ENCODE measurements at regions not wholly inside any gene's neighbourhood (a gene's known extent, or its start where the extent isn't known, plus 50 kb on each side); places are given as distances from the start of the nearest gene placed in this dataset.
"Not testable (repeated sequence)": the region's sequence is repeated elsewhere in the genome, so short reads cannot be mapped to it uniquely, and the experiment has no call there.

DNA sequence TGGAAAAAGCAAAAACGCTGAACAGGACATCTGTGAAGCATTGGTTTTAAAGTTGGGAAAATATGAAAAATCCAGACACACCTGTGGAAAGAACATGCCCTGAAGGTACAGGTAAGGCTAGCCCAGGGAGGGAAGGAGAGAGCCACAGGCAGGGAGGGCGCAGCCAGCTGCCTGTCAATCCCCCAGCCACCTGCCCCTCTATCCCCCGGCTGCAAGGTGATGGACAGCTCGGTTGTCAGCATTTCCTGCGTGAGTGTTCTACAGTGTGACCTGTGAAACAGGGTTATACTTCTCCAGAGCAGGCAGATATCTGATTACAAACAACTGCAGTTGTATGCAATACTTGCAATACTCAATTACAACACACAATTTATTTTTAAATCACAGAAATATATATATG, 358.1 kb downstream of the SMOC2 start:
- no peak for DNase-seq

DNA sequence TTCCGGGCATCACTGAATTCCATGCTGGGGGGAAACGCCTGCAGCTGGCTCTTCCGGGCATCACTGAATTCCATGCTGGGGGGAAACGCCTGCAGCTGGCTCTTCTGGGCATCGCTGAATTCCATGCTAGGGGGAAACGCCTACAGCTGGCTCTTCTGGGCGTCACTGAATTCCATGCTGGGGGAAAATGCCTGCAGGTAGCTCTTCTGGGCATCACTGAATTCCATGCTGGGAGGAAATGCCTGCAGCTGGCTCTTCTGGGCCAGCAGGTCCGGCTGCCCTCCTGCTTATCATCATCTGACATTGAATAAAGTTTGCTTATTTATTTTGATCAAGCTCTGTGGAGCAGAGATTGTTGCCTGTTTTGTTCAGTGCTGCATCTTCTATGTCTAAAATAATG, 355.1 kb downstream of the SMOC2 start:
- no peak for DNase-seq

- DNase-seq: not testable (repeated sequence)
Measured at GRCh38 chr6:168795611-168796010, 354.6 kb downstream of the SMOC2 start.

GRCh38 chr6:168794491-168794890, 353.5 kb downstream of the SMOC2 start:
- no peak for DNase-seq

- DNase-seq: no peak
Measured at GRCh38 chr6:168793649-168794048, 352.7 kb downstream of the SMOC2 start.

DNA sequence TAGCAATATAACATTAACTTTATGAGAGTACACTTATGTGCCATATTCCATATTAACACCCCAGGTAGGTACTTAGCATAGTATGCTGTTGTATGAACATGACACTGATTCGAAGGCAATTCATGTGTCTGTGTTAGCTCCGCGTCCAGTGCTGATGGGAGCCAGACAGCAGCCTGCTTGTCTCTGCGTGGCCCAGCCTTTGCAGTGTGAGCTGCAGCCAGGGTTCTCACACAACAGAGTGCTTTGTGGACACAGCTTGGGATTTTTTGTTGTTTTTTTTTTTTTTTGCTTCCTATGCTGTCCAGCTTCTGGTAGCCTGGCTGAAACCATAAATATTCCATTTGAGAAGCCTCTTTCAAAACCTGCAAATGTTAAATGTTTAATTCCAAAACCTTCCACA, 350.9 kb downstream of the SMOC2 start:
- DNase-seq: no peak

- no peak for DNase-seq
Measured at GRCh38 chr6:168789699-168790098, 348.7 kb downstream of the SMOC2 start.

GRCh38 chr6:168785720-168786511, 344.9 kb downstream of the SMOC2 start:
- no peak for DNase-seq

DNA sequence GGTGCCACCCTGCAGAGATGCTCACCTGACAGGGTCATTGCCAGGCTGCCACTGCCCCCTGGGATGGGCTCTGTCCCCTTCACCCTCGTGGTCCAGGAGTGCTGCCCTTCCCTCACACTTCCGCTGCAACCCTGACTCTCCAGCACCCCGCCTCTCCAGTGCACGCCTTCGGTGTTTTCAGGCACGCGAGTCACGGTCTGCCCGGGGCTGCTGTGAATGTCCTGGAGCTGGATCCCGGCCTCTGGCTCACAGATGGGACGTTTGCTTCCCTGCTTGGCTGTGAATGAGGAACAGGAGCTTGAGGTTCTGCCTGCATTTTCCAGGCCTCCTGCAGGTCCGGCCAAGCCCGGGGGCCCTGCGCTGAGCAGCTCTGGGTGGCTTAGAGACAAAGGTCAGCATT, 343.4 kb downstream of the SMOC2 start:
- no peak for DNase-seq

DNA sequence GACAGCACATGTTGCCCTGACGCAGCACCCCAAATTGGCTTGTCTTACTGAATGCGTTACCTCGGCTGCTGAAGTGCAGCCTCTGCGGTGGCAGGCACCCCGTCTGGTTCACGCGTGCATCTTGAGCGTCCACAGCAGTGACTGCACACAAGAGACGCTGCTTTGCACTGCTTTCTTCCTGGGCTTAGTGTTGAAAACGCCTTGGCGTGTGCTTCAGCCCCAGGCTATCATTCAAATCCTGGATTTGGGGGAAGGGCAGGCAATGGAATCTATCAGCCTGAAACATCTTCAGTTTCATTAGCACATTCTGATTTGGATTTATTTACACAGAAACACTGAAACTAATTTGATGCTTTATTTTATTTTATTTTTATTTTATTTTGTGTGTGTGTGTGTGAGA, 342.7 kb downstream of the SMOC2 start:
- no peak for DNase-seq

- no peak for DNase-seq
Measured at GRCh38 chr6:168782187-168782751, 341.3 kb downstream of the SMOC2 start.

DNA sequence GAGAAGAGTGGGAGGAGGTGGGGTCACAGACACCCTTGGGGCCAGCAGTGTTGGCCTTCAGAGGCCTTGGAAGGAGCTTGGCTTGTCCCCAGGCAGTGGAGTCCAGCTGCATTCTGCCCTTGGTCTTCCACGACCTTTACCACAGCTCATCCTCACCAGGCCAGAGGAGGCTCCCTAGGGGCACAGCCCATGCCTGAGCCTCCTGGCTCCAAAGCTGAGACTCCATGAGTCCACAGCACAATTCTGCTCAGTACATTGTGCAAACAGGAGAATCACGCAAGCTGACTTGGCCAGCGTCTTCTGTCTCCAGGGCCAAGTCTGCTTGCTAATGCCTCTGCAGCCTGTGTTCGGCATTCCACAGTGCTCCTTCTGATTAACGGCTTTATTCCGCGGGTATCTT, 337.2 kb downstream of the SMOC2 start:
- DNase-seq: no peak

DNA sequence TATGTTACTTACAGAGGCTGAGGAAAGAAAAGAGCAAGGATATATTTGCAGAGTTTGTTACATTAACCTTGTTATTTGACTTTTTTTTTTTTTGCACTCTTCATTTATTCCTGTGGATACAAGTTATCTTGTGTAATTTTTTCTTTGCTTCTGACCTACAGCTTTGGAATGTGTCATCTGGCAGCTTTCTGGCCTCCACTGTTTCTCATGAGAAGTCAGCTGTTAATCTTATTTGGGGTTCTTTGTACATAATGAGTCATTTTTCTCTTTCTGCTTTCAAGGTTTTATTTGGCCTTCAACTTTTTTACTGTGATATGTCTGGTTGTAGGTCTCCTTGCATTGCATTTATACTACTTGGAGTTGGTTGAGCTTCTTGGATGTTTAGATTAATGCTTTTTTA, 333.4 kb downstream of the SMOC2 start:
- DNase-seq: no peak

DNA sequence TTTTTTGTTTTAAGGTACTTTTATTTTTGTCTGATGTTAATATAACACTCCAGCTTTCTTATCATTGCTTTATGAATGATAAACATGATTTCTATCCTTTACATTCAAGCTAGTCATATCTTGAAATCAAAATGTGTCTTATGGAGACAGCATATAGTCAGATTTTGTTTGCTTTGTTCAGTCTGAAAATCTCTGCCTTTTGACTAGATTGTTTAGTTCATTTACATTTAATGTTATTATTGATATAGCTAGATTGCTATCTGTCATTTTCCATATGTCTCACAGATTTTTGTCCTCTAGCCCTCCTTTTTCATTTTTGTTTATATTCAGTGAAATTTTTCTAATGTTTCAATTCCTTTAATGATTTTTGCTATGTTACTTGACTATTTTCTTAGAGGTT, 332.8 kb downstream of the SMOC2 start:
- DNase-seq: no peak

DNA sequence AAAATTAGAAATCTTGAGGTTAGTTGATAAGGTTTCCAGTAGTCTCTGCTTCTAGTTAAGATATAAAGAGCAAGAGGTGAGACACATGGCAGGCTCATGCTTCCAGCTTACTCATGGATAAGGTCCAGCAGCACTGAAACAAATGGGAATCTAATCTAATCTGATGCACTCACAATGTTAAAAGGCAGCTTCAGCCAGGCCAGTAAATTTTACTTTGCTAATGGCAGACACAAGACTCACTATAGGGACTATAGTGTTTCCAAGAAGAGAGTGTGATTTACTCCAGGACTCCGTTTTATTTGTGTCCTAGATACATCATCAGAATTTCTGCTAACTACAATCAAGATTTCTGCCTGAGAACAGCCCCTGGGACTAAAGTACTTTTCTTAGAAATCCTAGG, 324.8 kb downstream of the SMOC2 start:
- DNase-seq: no peak

DNA sequence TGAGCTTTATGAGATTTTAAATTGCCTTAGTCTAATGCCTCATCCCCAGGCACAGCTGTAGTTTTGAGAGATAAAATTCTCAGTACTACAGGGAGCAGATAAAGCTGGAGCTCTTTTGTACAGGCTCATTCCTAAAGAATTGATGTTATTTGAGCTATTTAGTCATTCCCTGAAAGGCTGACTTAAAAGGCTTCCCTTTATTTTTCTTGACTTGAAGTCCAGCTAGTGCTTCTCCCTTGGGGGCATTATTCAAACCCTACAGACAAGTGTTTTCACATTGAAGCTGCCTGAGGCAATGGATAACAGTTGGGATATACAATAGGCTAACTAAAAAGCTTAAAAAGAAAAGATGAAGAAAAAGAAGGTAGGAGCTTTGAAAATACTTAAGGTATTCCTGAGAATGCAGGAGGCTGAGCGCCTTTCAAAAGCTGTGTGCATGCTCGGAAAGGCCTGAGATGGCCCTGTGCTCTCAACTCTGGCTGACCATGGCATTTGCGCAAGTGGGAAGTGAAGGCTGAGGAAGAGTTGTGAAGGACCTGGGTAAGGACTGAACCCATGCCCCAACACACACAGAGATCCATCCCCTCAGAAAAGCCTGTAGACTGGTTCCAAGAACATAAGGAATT, 315.1 kb downstream of the SMOC2 start:
- DNase-seq: no peak

- no peak for DNase-seq
Measured at GRCh38 chr6:168746643-168747042, 305.7 kb downstream of the SMOC2 start.

DNA sequence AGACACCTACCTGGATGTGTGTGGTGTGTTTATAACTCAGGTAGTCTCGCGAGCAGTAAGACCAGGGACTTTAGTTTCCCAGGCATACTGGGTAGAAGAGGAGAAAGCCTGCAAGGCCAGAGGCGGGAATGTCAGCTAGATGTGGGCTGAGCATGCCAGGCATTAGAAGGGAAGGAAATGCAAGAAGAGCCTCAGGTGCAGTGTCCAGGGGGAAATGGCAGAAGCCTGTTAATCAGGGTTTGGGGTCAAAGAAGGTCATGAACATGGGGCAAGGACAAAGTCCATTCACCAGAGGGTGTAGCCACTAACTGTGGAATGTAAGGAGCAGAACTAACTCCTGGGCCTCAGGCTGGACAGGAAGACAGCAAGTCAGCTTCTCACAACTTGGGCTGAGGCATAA, 305.0 kb downstream of the SMOC2 start:
- DNase-seq: no peak

GRCh38 chr6:168744861-168745260, 303.9 kb downstream of the SMOC2 start:
- DNase-seq: no peak

GRCh38 chr6:168741942-168742782, 301.2 kb downstream of the SMOC2 start:
- DNase-seq: no peak

DNA sequence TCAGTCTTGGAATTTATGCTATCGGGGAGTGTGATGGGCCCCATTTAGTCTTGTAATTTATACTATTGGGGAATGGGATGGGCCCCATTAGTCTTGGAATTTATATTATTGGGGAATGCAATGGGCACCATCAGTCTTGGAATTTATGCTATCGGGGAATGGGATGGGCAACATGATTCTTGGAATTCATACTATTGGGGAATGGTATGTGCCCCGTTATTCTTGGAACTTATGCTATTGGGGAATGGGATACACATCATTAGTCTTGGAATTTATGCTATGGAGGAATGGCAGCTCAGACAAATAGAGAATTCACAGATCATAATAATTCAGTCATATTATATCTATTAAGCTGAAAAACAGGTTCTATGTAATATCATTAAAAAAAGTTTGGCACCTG, 300.3 kb downstream of the SMOC2 start:
- no peak for DNase-seq

DNA sequence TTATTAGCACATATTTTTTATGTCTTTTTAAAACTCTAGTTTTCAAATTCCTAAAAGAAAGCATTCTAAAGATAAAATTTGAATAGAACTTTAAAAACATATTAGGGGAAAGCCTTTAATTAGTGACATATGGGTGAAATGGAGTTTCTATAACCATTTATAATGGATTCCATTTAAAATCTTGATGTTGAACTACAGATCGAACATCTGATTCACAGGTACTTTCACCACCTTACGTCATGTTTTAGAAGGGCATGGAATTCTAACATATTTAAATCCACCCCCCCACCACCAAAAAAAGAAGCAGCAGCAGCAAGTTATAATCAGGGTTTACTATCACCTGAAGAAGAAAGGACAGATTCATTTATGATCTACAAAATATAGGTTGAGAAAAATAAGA, 298.4 kb downstream of the SMOC2 start:
- no peak for DNase-seq

- no peak for DNase-seq
Measured at GRCh38 chr6:168737481-168737880, 296.5 kb downstream of the SMOC2 start.

DNA sequence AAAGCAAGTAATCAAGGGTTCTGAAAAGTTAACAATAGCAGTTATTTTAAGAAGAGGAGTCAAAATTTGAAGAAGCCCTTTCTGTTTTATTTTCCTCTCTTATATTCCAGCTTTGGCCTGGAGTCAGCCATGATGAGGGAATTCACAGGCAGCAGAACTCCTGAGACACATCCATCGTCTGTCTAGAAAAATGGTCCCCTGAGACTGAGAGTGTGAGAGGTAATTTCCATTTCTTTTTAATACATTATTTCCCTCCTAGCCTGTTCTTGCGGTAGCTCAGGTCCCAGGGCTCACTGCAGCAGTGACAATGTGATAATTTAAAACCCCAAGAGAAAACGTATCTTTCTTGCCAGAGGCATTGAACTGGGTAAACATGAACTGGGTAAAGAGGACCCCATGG, 296.0 kb downstream of the SMOC2 start:
- DNase-seq: no peak
